ENCODE measurements at regions not wholly inside any gene's neighbourhood (a gene's known extent, or its start where the extent isn't known, plus 50 kb on each side); places are given as distances from the start of the nearest gene placed in this dataset.

- TF ChIP-seq CTCF (IDR thresholded peaks at IDR 0.05) = no peak
- no peak for TF ChIP-seq EP300 (IDR thresholded peaks at IDR 0.05)
Observed at GRCh38 chr5:109937951-109938350, 248.2 kb downstream of the MAN2A1 start.
